Esophagus muscularis mucosa (tissue), 3 donors: ENCODE measurements at regions not wholly inside any gene's neighbourhood (a gene's known extent, or its start where the extent isn't known, plus 50 kb on each side); places are given as distances from the start of the nearest gene placed in this dataset.

Experiments
- CTCF ChIP-seq, 3 experiments: fragments of 200-600 bp in 2 of 3; fragments of 450-650 bp in 1 of 3; sonication (generic) in 2 of 3; IDR thresholded peaks; one replicate each; pipeline ENCODE4 v1.5.1; 2017 to 2019; ENCODE audit warnings: antibody characterized with exemption in 3 of 3, mild to moderate bottlenecking in 2 of 3, moderate library complexity in 1 of 3
- POLR2A ChIP-seq: fragments of 450-650 bp; IDR thresholded peaks from one replicate; pipeline ENCODE4 v1.6.1; 2017; ENCODE audit warnings: antibody characterized with exemption, moderate library complexity, mild to moderate bottlenecking, low read depth

- no peak for TF ChIP-seq CTCF (IDR thresholded peaks at IDR 0.05)
- no peak for TF ChIP-seq POLR2A
Measured at GRCh38 chr11:45470151-45470793, 184.1 kb upstream of the SYT13 start.
